Ishikawa (cell line): ENCODE measurements at regions not wholly inside any gene's neighbourhood (a gene's known extent, or its start where the extent isn't known, plus 50 kb on each side); places are given as distances from the start of the nearest gene placed in this dataset.

Experiments
- CEBPB ChIP-seq: IDR thresholded peaks from 2 replicates; pipeline ENCODE4 v1.6.1; 2012
- CREB1 ChIP-seq: IDR thresholded peaks from 2 replicates; pipeline ENCODE4 v1.6.1; 2012; ENCODE audit warnings: low read depth
- EGR1 ChIP-seq: IDR thresholded peaks from 2 replicates; pipeline ENCODE4 v1.6.1; 2012
- EP300 ChIP-seq: IDR thresholded peaks from 2 replicates; pipeline ENCODE4 v1.6.1; 2012; ENCODE audit warnings: borderline replicate concordance
- FOXM1 ChIP-seq: IDR thresholded peaks from 2 replicates; pipeline ENCODE4 v1.6.1; 2012; ENCODE audit warnings: low read depth, borderline replicate concordance
- MAX ChIP-seq: IDR thresholded peaks from 2 replicates; pipeline ENCODE4 v1.6.1; 2012
- NFIC ChIP-seq: IDR thresholded peaks from 2 replicates; pipeline ENCODE4 v1.6.1; 2012
- RAD21 ChIP-seq: IDR thresholded peaks from 2 replicates; pipeline ENCODE4 v1.6.1; 2012; ENCODE audit warnings: low read depth
- REST ChIP-seq: IDR thresholded peaks from 2 replicates; pipeline ENCODE4 v1.6.1; 2012; ENCODE audit warnings: low read depth, mild to moderate bottlenecking
- TAF1 ChIP-seq: IDR thresholded peaks from 2 replicates; pipeline ENCODE4 v1.6.1; 2012; ENCODE audit warnings: low read depth, mild to moderate bottlenecking
- TCF12 ChIP-seq: IDR thresholded peaks from 2 replicates; pipeline ENCODE4 v1.6.1; 2012; ENCODE audit warnings: low read depth
- TEAD4 ChIP-seq: IDR thresholded peaks from 2 replicates; pipeline ENCODE4 v1.6.1; 2012
- USF1 ChIP-seq: IDR thresholded peaks from 2 replicates; pipeline ENCODE4 v1.6.1; 2012
- YY1 ChIP-seq: IDR thresholded peaks from 2 replicates; pipeline ENCODE4 v1.6.1; 2012; ENCODE audit warnings: low read depth
- ZBTB7A ChIP-seq: IDR thresholded peaks from 2 replicates; pipeline ENCODE4 v1.6.1; 2012; ENCODE audit warnings: low read depth

GRCh38 chr6:26224940-26225847, 138.0 kb downstream of the HFE start:
- TF ChIP-seq RAD21 (no peak), EGR1 (no peak), TEAD4 (no peak), CEBPB (no peak), TCF12 (no peak), CREB1 (no peak), EP300 (no peak), ZBTB7A (no peak), MAX (no peak), FOXM1 (no peak), TAF1 (no peak), YY1 (no peak), REST (no peak), USF1 (no peak), NFIC (no peak)

GRCh38 chr6:26225848-26226578, 138.8 kb downstream of the HFE start:
- TF ChIP-seq ZBTB7A: no peak
- no peak for TF ChIP-seq TEAD4
- TF ChIP-seq EP300: no peak
- TF ChIP-seq YY1: no peak
- TF ChIP-seq USF1: no peak
- no peak for TF ChIP-seq CREB1
- TF ChIP-seq RAD21: no peak
- no peak for TF ChIP-seq CEBPB
- no peak for TF ChIP-seq MAX
- TF ChIP-seq NFIC: no peak
- no peak for TF ChIP-seq REST
- TF ChIP-seq EGR1: no peak
- no peak for TF ChIP-seq FOXM1
- TF ChIP-seq TAF1: no peak
- no peak for TF ChIP-seq TCF12

GRCh38 chr6:26226579-26226967, 138.4 kb upstream of the BTN3A2 start:
- TF ChIP-seq NFIC (no peak), FOXM1 (no peak), EP300 (no peak), CREB1 (no peak), ZBTB7A (no peak), USF1 (no peak), TCF12 (no peak), CEBPB (no peak), YY1 (no peak), MAX (no peak), TEAD4 (no peak), REST (no peak), TAF1 (no peak), EGR1 (no peak), RAD21 (no peak)
